WTC11 (cell line): ENCODE measurements at regions not wholly inside any gene's neighbourhood (a gene's known extent, or its start where the extent isn't known, plus 50 kb on each side); places are given as distances from the start of the nearest gene placed in this dataset.

Source experiments
- ATAC-seq: fragments of 200-7000 bp; cut with Tn5 transposase; 2 replicates; pipeline ENCODE4 v1.10.0; 2021; ENCODE audit warnings: mild to moderate bottlenecking, moderate library complexity
- CTCF ChIA-PET: fragments of 300-600 bp; sonication (Branson Sonifier 250); formaldehyde crosslinking; loops from one replicate; lab custom pipeline; 2021; ENCODE audit warnings: antibody characterized with exemption; lab: Charles Lee
- POLR2A ChIA-PET: fragments of 350-600 bp; sonication (Branson Sonifier 250); formaldehyde crosslinking; loops from one replicate; lab custom pipeline; 2021; ENCODE audit warnings: antibody characterized with exemption; lab: Charles Lee
- DNase-seq: peaks from one replicate; pipeline ENCODE4 v3.0.0; 2021; ENCODE audit warnings: low spot score
- H3K27ac Mint-ChIP-seq: 2 replicates; pipeline ENCODE4 v1.8.0; 2021; ENCODE audit warnings: mixed read lengths
- H3K27me3 Mint-ChIP-seq: 2 replicates; pipeline ENCODE4 v1.8.0; 2021; ENCODE audit warnings: low read depth, mild to moderate bottlenecking, moderate library complexity, mixed read lengths
- H3K36me3 Mint-ChIP-seq: 2 replicates; pipeline ENCODE4 v1.8.0; 2021; ENCODE audit warnings: mixed read lengths
- H3K4me1 Mint-ChIP-seq: 2 replicates; pipeline ENCODE4 v1.8.0; 2022; ENCODE audit warnings: mixed read lengths
- H3K4me3 Mint-ChIP-seq: 2 replicates; pipeline ENCODE4 v1.8.0; 2021; ENCODE audit warnings: mild to moderate bottlenecking, moderate library complexity, mixed read lengths
- H3K9me3 Mint-ChIP-seq: 2 replicates; pipeline ENCODE4 v1.8.0; 2021; ENCODE audit warnings: mixed read lengths
- ATF1 ChIP-seq: sonication (generic); formaldehyde crosslinking; IDR thresholded peaks from 2 replicates; pipeline ENCODE4 v1.8.1; 2023; ENCODE audit warnings: mild to moderate bottlenecking, moderate library complexity, missing genetic modification reagents
- ATF2 ChIP-seq: sonication (generic); formaldehyde crosslinking; IDR thresholded peaks from 2 replicates; pipeline ENCODE4 v1.8.1; 2022; ENCODE audit warnings: low read depth, missing genetic modification reagents, borderline replicate concordance
- ATF6 ChIP-seq: sonication (generic); formaldehyde crosslinking; IDR thresholded peaks from 2 replicates; pipeline ENCODE4 v1.8.1; 2023; ENCODE audit warnings: mild to moderate bottlenecking, missing genetic modification reagents
- CREM ChIP-seq: sonication (generic); formaldehyde crosslinking; IDR thresholded peaks from 2 replicates; pipeline ENCODE4 v1.8.1; 2022; ENCODE audit warnings: mild to moderate bottlenecking, missing genetic modification reagents, moderate library complexity
- E2F4 ChIP-seq: sonication (generic); formaldehyde crosslinking; IDR thresholded peaks from 2 replicates; pipeline ENCODE4 v1.8.1; 2022; ENCODE audit warnings: low read depth, mild to moderate bottlenecking, moderate library complexity, missing genetic modification reagents, borderline replicate concordance
- E2F5 ChIP-seq: sonication (generic); formaldehyde crosslinking; IDR thresholded peaks from 2 replicates; pipeline ENCODE4 v1.8.1; 2022; ENCODE audit warnings: mild to moderate bottlenecking, moderate library complexity, missing genetic modification reagents
- FOXP4 ChIP-seq: sonication (generic); formaldehyde crosslinking; IDR thresholded peaks from 2 replicates; pipeline ENCODE4 v1.8.0; 2022; ENCODE audit warnings: mild to moderate bottlenecking, missing genetic modification reagents
- IRF1 ChIP-seq: sonication (generic); formaldehyde crosslinking; IDR thresholded peaks from 2 replicates; pipeline ENCODE4 v1.8.0; 2023; ENCODE audit warnings: missing genetic modification reagents
- KAT7 ChIP-seq: sonication (generic); formaldehyde crosslinking; IDR thresholded peaks from 2 replicates; pipeline ENCODE4 v1.8.1; 2023; ENCODE audit warnings: missing genetic modification reagents, mild to moderate bottlenecking, borderline replicate concordance
- MAX ChIP-seq: sonication (generic); formaldehyde crosslinking; IDR thresholded peaks from 2 replicates; pipeline ENCODE4 v1.8.0; 2022; ENCODE audit warnings: mild to moderate bottlenecking, missing genetic modification reagents
- SP1 ChIP-seq: sonication (generic); formaldehyde crosslinking; conservative IDR thresholded peaks from 2 replicates; pipeline ENCODE4 v1.8.1; 2022; ENCODE audit warnings: missing genetic modification reagents
- TEAD1 ChIP-seq: sonication (generic); formaldehyde crosslinking; IDR thresholded peaks from 2 replicates; pipeline ENCODE4 v1.8.0; 2022; ENCODE audit warnings: mild to moderate bottlenecking, missing genetic modification reagents
- USF1 ChIP-seq: sonication (generic); formaldehyde crosslinking; IDR thresholded peaks from 2 replicates; pipeline ENCODE4 v1.8.0; 2022; ENCODE audit warnings: mild to moderate bottlenecking, missing genetic modification reagents
- ZBTB21 ChIP-seq: sonication (generic); formaldehyde crosslinking; IDR thresholded peaks from 2 replicates; pipeline ENCODE4 v1.8.1; 2023; ENCODE audit warnings: mild to moderate bottlenecking, missing genetic modification reagents, borderline replicate concordance
- ZNF232 ChIP-seq: sonication (generic); formaldehyde crosslinking; IDR thresholded peaks from 2 replicates; pipeline ENCODE4 v1.8.0; 2022; ENCODE audit warnings: mild to moderate bottlenecking, missing genetic modification reagents
- ZNF512 ChIP-seq: sonication (generic); formaldehyde crosslinking; IDR thresholded peaks from 2 replicates; pipeline ENCODE4 v1.8.1; 2022; ENCODE audit warnings: missing genetic modification reagents, borderline replicate concordance
- ZSCAN18 ChIP-seq: fragments of 250-450 bp; sonication (Bioruptor Pico); IDR thresholded peaks from 2 replicates; pipeline ENCODE4 v2.1.2; 2022; ENCODE audit warnings: mild to moderate bottlenecking, moderate library complexity

GRCh38 chr3:192024751-192025150, 563.8 kb downstream of the PYDC2 start:
- no peaks in the 10 kb centered on the region for H3K27me3 Mint-ChIP-seq
- no peak for ATAC-seq

More at GRCh38 chr3:192024751-192025150, 563.8 kb downstream of the PYDC2 start:
- POLR2A ChIA-PET: no interaction called here
- Mint-ChIP-seq H3K4me1 (peaks cover 8% of the 10 kb centered on the region), H3K9me3 (peaks cover 9% of the 10 kb centered on the region), H3K4me3 (no peak overlapping the region)
- CTCF ChIA-PET: interaction anchor here (0.9 kb wide), 1 partner anchor 424 kb away, joined by 3 read pairs; no protein-coding TSS in a partner anchor
- no peak for TF ChIP-seq E2F5 (CRISPR knock-in tag)
- no peak for TF ChIP-seq MAX (CRISPR knock-in tag)
- TF ChIP-seq USF1 (CRISPR knock-in tag): no peak
- no peak for TF ChIP-seq CREM (CRISPR knock-in tag)
- TF ChIP-seq ATF1 (CRISPR knock-in tag): no peak
- TF ChIP-seq SP1 (CRISPR knock-in tag): no peak
- no peak for TF ChIP-seq E2F4 (CRISPR knock-in tag)
- no peak for TF ChIP-seq KAT7
- no peak for TF ChIP-seq IRF1 (CRISPR knock-in tag)
- no peak for TF ChIP-seq TEAD1 (CRISPR knock-in tag)
- TF ChIP-seq ZNF512 (CRISPR knock-in tag): no peak
- TF ChIP-seq FOXP4 (CRISPR knock-in tag): no peak
- no peak for TF ChIP-seq ZSCAN18
- TF ChIP-seq ATF2 (CRISPR knock-in tag): no peak
- no peak for TF ChIP-seq ZNF232 (CRISPR knock-in tag)
- TF ChIP-seq ATF6 (CRISPR knock-in tag): no peak
- no peak for TF ChIP-seq ZBTB21 (CRISPR knock-in tag)
- TF ChIP-seq, all 79 proteins: peak for 0
- Mint-ChIP-seq H3K36me3 (no peaks in the 10 kb centered on the region), H3K27ac (no peak overlapping the region)
- DNase-seq: no peak
